HFFc6 (cell line): ENCODE measurements at regions not wholly inside any gene's neighbourhood (a gene's known extent, or its start where the extent isn't known, plus 50 kb on each side); places are given as distances from the start of the nearest gene placed in this dataset.

Experiments
- DNase-seq: peaks from one replicate; pipeline ENCODE4 v3.0.0-alpha.2; 2018
- H3K27ac Mint-ChIP-seq: 2 replicates; pipeline ENCODE4 v1.8.0; 2020; ENCODE audit warnings: mild to moderate bottlenecking, mixed read lengths
- H3K27me3 Mint-ChIP-seq: 2 replicates; pipeline ENCODE4 v1.8.0; 2021; ENCODE audit warnings: mild to moderate bottlenecking, moderate library complexity, mixed read lengths; ENCODE audit not compliant: insufficient read depth
- H3K36me3 Mint-ChIP-seq: 2 replicates; pipeline ENCODE4 v1.8.0; 2021; ENCODE audit warnings: low read depth, mixed read lengths
- H3K4me1 Mint-ChIP-seq: 2 replicates; pipeline ENCODE4 v1.8.0; 2020; ENCODE audit warnings: low read depth, mixed read lengths
- H3K4me3 Mint-ChIP-seq: 2 replicates; pipeline ENCODE4 v1.8.0; 2020; ENCODE audit warnings: mild to moderate bottlenecking, moderate library complexity, mixed read lengths
- H3K9me3 Mint-ChIP-seq: 2 replicates; pipeline ENCODE4 v1.8.0; 2020; ENCODE audit warnings: mild to moderate bottlenecking, mixed read lengths
- TF ChIP-seq, protein P1 (sequence below): fragments of 200-600 bp; sonication (generic); IDR thresholded peaks from 2 replicates; pipeline ENCODE4 v1.5.0; 2021; ENCODE audit warnings: antibody characterized with exemption, mild to moderate bottlenecking

DNA sequence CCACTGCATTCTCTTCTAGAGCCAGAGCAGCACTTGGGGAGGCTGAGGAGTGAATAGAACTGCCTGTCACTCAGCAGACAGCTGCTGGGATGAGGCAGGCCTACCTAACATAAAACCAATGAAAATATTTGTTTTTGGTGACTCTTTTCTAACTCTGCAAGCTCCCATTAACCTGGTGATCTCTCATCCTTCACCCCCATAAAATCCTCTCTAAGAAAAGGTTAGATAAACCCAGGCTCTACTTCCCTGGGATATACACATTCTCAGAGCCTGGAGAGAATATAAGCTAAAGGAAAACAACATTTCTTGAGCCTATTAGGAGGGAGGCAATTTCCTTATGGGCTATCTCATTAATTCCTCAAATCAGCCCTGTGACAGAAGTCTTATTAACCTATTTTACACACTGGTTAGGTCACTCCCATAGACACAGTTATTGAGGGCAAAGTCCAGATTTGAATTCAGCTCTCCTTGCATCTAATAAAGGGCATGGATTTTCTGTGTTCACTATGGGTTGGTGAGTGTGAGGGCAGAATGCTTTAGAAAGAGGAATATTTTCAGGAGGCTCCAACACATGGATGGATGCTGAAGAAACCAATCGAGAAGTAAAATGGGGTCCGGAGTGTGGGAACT is 492.9 kb downstream of the CCDC171 start:
- no peak overlapping the region for H3K27ac Mint-ChIP-seq
- H3K36me3 Mint-ChIP-seq, result no peaks in the 10 kb centered on the region
- no peak overlapping the region for H3K4me3 Mint-ChIP-seq
- TF ChIP-seq, protein P1, sequence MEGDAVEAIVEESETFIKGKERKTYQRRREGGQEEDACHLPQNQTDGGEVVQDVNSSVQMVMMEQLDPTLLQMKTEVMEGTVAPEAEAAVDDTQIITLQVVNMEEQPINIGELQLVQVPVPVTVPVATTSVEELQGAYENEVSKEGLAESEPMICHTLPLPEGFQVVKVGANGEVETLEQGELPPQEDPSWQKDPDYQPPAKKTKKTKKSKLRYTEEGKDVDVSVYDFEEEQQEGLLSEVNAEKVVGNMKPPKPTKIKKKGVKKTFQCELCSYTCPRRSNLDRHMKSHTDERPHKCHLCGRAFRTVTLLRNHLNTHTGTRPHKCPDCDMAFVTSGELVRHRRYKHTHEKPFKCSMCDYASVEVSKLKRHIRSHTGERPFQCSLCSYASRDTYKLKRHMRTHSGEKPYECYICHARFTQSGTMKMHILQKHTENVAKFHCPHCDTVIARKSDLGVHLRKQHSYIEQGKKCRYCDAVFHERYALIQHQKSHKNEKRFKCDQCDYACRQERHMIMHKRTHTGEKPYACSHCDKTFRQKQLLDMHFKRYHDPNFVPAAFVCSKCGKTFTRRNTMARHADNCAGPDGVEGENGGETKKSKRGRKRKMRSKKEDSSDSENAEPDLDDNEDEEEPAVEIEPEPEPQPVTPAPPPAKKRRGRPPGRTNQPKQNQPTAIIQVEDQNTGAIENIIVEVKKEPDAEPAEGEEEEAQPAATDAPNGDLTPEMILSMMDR, result no peak
- no peak for DNase-seq
- peaks cover 3% of the 10 kb centered on the region; the same call in 1 of the 2 replicates for H3K27me3 Mint-ChIP-seq
- no peaks in the 10 kb centered on the region for H3K9me3 Mint-ChIP-seq
- H3K4me1 Mint-ChIP-seq, result peaks cover 21% of the 10 kb centered on the region

DNA sequence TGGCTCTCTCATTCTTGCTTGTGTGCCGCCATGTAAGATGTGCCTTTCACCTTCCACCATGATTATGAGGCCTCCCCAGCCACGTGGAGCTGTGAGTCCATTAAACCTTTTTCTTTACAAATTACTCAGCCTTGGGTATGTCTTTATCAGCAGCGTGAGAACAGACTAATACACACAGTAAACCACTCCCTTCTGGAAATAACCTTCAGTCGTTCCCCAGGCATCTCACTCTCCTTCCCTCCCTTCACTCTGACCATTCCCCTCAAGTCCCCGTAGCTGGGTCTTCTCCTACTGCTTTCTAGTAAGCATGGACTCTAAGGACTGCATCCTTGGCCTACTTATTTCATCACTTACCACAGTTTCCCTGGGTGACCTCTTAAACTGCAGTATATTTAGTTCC is 493.9 kb downstream of the CCDC171 start:
- Mint-ChIP-seq H3K27ac (no peak overlapping the region), H3K4me1 (peaks cover 16% of the 10 kb centered on the region), H3K27me3 (peaks cover 3% of the 10 kb centered on the region; the same call in 1 of the 2 replicates), H3K9me3 (no peaks in the 10 kb centered on the region), H3K4me3 (no peak overlapping the region), H3K36me3 (no peaks in the 10 kb centered on the region)
- TF ChIP-seq, protein P1, result no peak
- DNase-seq, result no peak

DNA sequence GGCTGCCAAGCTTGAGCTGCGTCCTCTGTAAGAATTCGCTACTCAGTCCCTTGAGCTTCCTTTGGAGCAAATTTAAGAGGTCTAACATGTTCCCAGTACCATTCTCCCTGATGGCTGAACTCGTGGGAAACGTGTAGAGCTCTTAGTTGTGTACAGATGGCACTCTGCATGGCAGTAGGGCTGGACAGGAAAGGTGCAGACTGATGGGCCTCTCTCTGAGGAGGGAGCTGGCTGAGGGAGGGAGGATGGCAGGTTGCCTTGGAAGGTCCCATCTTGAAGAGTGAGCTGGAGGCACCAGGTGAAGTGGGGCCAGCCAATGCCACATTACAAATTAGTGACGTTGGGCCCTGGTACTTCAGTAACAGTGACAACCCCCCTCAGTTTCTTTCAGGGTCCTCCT is 495.3 kb downstream of the CCDC171 start:
- TF ChIP-seq, protein P1, result no peak
- Mint-ChIP-seq H3K4me1 (peaks cover 16% of the 10 kb centered on the region), H3K27ac (no peak overlapping the region), H3K27me3 (peaks cover 4% of the 10 kb centered on the region; the same call in 1 of the 2 replicates), H3K4me3 (no peak overlapping the region), H3K36me3 (no peaks in the 10 kb centered on the region), H3K9me3 (no peaks in the 10 kb centered on the region)
- DNase-seq, result no peak

DNA sequence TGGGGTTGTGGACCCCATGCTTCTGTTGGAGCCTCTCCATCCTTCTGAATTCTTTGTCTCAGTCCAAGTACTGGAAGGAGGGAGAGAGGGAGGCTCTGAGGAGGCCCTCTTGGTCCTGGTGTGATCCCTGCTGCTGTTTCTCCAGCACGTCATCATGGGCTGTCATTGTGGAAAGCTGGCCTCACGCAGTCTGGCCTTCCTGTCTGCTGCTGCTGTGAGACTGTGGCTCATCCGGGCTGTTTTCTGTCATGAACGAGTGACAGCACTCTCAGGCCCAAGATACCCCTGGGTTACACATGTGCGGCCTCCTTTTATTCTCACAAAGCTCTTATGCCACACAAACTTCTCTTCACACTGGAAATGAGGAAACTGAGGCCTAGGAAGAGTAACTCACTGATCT is 499.3 kb downstream of the CCDC171 start:
- peaks cover 5% of the 10 kb centered on the region for H3K4me1 Mint-ChIP-seq
- no peak overlapping the region for H3K27ac Mint-ChIP-seq
- peaks cover 4% of the 10 kb centered on the region; the same call in 1 of the 2 replicates for H3K27me3 Mint-ChIP-seq
- TF ChIP-seq, protein P1, result no peak
- DNase-seq, result no peak
- no peaks in the 10 kb centered on the region for H3K9me3 Mint-ChIP-seq
- H3K36me3 Mint-ChIP-seq, result no peaks in the 10 kb centered on the region
- no peak overlapping the region for H3K4me3 Mint-ChIP-seq

DNA sequence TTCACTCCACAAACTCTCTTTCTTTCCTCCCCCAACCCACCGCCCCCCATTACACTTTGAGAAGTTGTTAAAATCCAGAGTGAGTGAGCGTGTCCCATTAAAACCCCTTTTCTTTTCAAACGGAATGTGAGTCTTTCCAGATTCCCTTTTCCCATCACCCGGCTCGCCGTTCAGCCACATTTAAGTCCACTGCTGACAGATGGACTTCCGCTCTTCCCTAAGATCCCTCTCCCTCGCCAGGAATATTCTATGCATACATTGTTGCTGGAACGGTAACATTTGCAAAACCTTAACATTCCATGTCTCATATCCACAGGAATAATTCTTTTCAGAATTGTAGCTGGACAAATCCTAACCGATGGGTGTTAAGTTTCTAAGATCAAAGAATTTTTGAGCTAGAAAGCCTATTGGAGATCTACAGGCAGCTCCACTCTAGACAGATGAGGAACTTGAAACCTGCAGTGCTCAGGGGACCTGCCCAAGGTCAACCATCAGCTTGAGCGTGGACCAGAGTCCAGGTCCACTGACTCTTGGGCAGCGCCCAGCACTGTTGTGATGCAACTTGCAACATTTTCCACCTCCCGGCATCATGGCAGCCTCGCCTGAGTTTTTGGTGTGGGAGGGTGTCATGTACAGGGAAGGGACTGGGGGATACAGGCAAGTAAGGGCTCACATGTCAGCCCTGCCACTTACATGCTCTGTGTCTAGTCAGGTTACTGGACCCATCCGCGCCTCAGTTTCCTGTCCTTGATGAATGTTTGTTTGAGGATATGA is 500.1 kb downstream of the CCDC171 start:
- Mint-ChIP-seq H3K27ac (no peak overlapping the region), H3K27me3 (peaks cover 2% of the 10 kb centered on the region; the same call in 1 of the 2 replicates), H3K4me1 (peaks cover 13% of the 10 kb centered on the region), H3K36me3 (no peaks in the 10 kb centered on the region), H3K9me3 (no peaks in the 10 kb centered on the region), H3K4me3 (no peak overlapping the region)
- TF ChIP-seq, protein P1, result no peak
- DNase-seq, result no peak
